OCI-LY3 (cell line): ENCODE measurements at regions not wholly inside any gene's neighbourhood (a gene's known extent, or its start where the extent isn't known, plus 50 kb on each side); places are given as distances from the start of the nearest gene placed in this dataset.

ENCODE experiments used
- H2AFZ ChIP-seq: fragments of 200-600, 300-600 bp; shearing (Covaris generic); 2 replicates; pipeline ENCODE4 v1.6.0; 2014; ENCODE audit warnings: antibody characterized with exemption, low read depth, low read length
- H3K27ac ChIP-seq: fragments of 200-600, 300-600 bp; sonication (generic); 2 replicates; pipeline ENCODE4 v1.5.1; 2014; ENCODE audit warnings: mild to moderate bottlenecking, low read length, moderate library complexity, mixed read lengths
- H3K27me3 ChIP-seq: fragments of 200-600, 300-600 bp; sonication (generic); 2 replicates; pipeline ENCODE4 v1.6.1; 2014; ENCODE audit warnings: low read depth, low read length, mixed read lengths
- H3K36me3 ChIP-seq: fragments of 200-600, 300-600 bp; sonication (generic); replicated peaks from 2 replicates; pipeline ENCODE3; 2014; ENCODE audit warnings: low read depth, low read length, mixed read lengths
- H3K4me1 ChIP-seq: fragments of 300-600, 200-600 bp; sonication (generic); 2 replicates; pipeline ENCODE4 v1.6.1; 2014; ENCODE audit warnings: low read length, mixed read lengths
- H3K4me2 ChIP-seq: fragments of 200-600, 300-600 bp; sonication (generic); 2 replicates; pipeline ENCODE4 v1.6.1; 2014; ENCODE audit warnings: low read length, mixed read lengths
- H3K4me3 ChIP-seq: fragments of 300-600, 200-600 bp; sonication (generic); 2 replicates; pipeline ENCODE4 v1.5.1; 2014; ENCODE audit warnings: antibody characterized with exemption, mild to moderate bottlenecking, low read length, moderate library complexity
- H3K79me2 ChIP-seq: fragments of 300-600, 200-600 bp; shearing (Covaris generic); 2 replicates; pipeline ENCODE4 v1.6.1; 2014; ENCODE audit warnings: mild to moderate bottlenecking, low read length, mixed read lengths
- H3K9ac ChIP-seq: fragments of 300-600, 200-600 bp; shearing (Covaris generic); 2 replicates; pipeline ENCODE4 v1.6.0; 2014; ENCODE audit warnings: mild to moderate bottlenecking, low read length, moderate library complexity
- H3K9me3 ChIP-seq: fragments of 200-600, 300-600 bp; shearing (Covaris generic); 2 replicates; pipeline ENCODE4 v1.6.1; 2014; ENCODE audit warnings: low read length, mixed read lengths; ENCODE audit not compliant: insufficient read depth
- H4K20me1 ChIP-seq: fragments of 200-600, 300-600 bp; sonication (generic); 2 replicates; pipeline ENCODE4 v1.6.1; 2016; ENCODE audit warnings: low read length, mixed read lengths; ENCODE audit not compliant: insufficient read depth
- EZH2phosphoT487 ChIP-seq: fragments of 200-600 bp; shearing (Covaris generic); IDR thresholded peaks from 2 replicates; pipeline ENCODE4 v1.6.1; 2018; ENCODE audit warnings: antibody characterized with exemption, mixed run types, low read depth
- TF ChIP-seq, protein P1 (sequence below): fragments of 200-600, 300-600 bp; sonication (generic); IDR thresholded peaks from 2 replicates; pipeline ENCODE4 v1.5.1; 2014; ENCODE audit warnings: antibody characterized with exemption, low read length, low read depth

DNA sequence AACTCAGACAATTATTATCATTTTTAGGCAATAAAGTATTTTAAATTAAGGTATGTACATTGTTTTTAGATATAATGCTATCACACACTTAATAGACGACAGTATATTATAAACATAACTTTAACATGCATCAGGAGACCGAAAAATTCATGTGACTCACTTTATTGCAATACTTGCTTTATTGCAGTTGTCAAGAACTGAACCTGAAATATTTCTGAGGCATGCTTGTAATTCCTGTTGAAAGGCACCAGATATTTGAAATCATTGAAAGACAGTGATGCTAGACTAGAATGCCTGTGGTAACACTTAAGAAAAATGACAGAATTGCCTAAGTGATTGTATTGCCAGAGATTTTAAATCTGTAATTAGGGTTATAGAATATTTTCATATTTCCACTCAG, 175.6 kb upstream of the MAGEB2 start:
- Histone ChIP-seq H4K20me1 (no peaks in the 10 kb centered on the region), H3K4me2 (no peak overlapping the region), H3K36me3 (no peaks in the 10 kb centered on the region), H3K9me3 (no peaks in the 10 kb centered on the region), H3K4me3 (no peak overlapping the region), H2AFZ (no peak overlapping the region), H3K79me2 (no peaks in the 10 kb centered on the region), H3K27me3 (no peaks in the 10 kb centered on the region), H3K27ac (no peak overlapping the region), H3K4me1 (no peaks in the 10 kb centered on the region), H3K9ac (no peak overlapping the region)
- TF ChIP-seq, protein P1, sequence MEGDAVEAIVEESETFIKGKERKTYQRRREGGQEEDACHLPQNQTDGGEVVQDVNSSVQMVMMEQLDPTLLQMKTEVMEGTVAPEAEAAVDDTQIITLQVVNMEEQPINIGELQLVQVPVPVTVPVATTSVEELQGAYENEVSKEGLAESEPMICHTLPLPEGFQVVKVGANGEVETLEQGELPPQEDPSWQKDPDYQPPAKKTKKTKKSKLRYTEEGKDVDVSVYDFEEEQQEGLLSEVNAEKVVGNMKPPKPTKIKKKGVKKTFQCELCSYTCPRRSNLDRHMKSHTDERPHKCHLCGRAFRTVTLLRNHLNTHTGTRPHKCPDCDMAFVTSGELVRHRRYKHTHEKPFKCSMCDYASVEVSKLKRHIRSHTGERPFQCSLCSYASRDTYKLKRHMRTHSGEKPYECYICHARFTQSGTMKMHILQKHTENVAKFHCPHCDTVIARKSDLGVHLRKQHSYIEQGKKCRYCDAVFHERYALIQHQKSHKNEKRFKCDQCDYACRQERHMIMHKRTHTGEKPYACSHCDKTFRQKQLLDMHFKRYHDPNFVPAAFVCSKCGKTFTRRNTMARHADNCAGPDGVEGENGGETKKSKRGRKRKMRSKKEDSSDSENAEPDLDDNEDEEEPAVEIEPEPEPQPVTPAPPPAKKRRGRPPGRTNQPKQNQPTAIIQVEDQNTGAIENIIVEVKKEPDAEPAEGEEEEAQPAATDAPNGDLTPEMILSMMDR = no peak
- no peak for TF ChIP-seq EZH2phosphoT487

GRCh38 chrX:30060718-30061117, 154.6 kb upstream of the MAGEB2 start:
- Histone ChIP-seq H4K20me1 (no peaks in the 10 kb centered on the region), H3K9ac (no peak overlapping the region), H3K4me3 (no peak overlapping the region), H3K79me2 (no peaks in the 10 kb centered on the region), H3K27ac (no peak overlapping the region), H2AFZ (no peak overlapping the region), H3K4me2 (no peak overlapping the region), H3K27me3 (no peaks in the 10 kb centered on the region), H3K4me1 (no peaks in the 10 kb centered on the region), H3K9me3 (no peaks in the 10 kb centered on the region), H3K36me3 (no peaks in the 10 kb centered on the region)
- TF ChIP-seq, protein P1 = peak; percentile 55
- TF ChIP-seq EZH2phosphoT487 = no peak

GRCh38 chrX:30065226-30065625, 150.1 kb upstream of the MAGEB2 start:
- no peaks in the 10 kb centered on the region for H3K27me3 ChIP-seq
- TF ChIP-seq, protein P1 = no peak
- no peak for TF ChIP-seq EZH2phosphoT487
- H3K9ac ChIP-seq = no peak overlapping the region
- no peak overlapping the region for H2AFZ ChIP-seq
- H3K27ac ChIP-seq = no peak overlapping the region
- H3K36me3 ChIP-seq = no peaks in the 10 kb centered on the region
- H3K4me2 ChIP-seq = no peak overlapping the region
- H3K9me3 ChIP-seq = no peaks in the 10 kb centered on the region
- H3K4me3 ChIP-seq = no peak overlapping the region
- H4K20me1 ChIP-seq = no peaks in the 10 kb centered on the region
- H3K4me1 ChIP-seq = 0 out of 2 replicates have a peak, but pooled peaks cover 4% of the 10 kb centered on the region
- no peaks in the 10 kb centered on the region for H3K79me2 ChIP-seq

- 0 out of 2 replicates have a peak overlapping the region, but pooled peaks have one; percentile 81 for H2AFZ ChIP-seq
- H3K9ac ChIP-seq = no peak overlapping the region
- no peak overlapping the region for H3K4me2 ChIP-seq
- no peak overlapping the region for H3K27ac ChIP-seq
- H3K27me3 ChIP-seq = no peaks in the 10 kb centered on the region
- H3K9me3 ChIP-seq = no peaks in the 10 kb centered on the region
- no peak for TF ChIP-seq EZH2phosphoT487
- TF ChIP-seq, protein P1 = no peak
- H3K4me3 ChIP-seq = no peak overlapping the region
- no peaks in the 10 kb centered on the region for H3K36me3 ChIP-seq
- H3K79me2 ChIP-seq = no peaks in the 10 kb centered on the region
- H4K20me1 ChIP-seq = no peaks in the 10 kb centered on the region
- 0 out of 2 replicates have a peak, but pooled peaks cover 4% of the 10 kb centered on the region for H3K4me1 ChIP-seq
Observed at GRCh38 chrX:30067677-30068076, 147.7 kb upstream of the MAGEB2 start.
